ENCODE measurements at regions not wholly inside any gene's neighbourhood (a gene's known extent, or its start where the extent isn't known, plus 50 kb on each side); places are given as distances from the start of the nearest gene placed in this dataset.
"Not testable (repeated sequence)": the region's sequence is repeated elsewhere in the genome, so short reads cannot be mapped to it uniquely, and the experiment has no call there.

DNA sequence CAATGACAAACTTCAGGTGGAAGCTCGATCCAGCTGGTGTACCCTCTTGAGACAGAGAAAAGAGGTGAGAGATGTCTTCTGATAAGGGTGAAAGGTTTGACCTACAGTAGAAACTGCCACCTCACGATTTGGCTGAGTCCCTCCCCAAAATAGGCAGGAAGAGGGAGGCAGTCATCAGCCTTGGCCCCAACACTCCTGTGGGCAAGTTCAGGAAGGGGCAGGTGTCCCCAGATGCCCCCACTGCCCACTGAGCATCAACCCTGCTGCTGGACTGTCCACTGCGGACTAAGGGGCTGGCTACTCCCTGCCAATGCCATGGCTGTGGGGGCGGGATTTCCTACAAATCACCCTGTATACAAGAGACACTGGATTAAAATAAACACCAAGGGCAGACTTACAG lies 441.4 kb downstream of the BUD13 start:
- no peak overlapping the region for H3K4me3 Mint-ChIP-seq
- DNase-seq (no peak), ATAC-seq (replicated peaks) (no peak)
- H3K4me1 Mint-ChIP-seq (ENCODE audit: low read depth in 2 of 2), result no peaks in the 10 kb centered on the region
- no peaks in the 10 kb centered on the region for H3K36me3 Mint-ChIP-seq (ENCODE audit: insufficient read depth)
- H3K27me3 Mint-ChIP-seq, result peaks cover 15 to 43% of the 10 kb centered on the region in 2 donors
- peaks cover under 1 to 6% of the 10 kb centered on the region in 2 donors for H3K9me3 Mint-ChIP-seq
- no peak overlapping the region for H3K27ac Mint-ChIP-seq

DNA sequence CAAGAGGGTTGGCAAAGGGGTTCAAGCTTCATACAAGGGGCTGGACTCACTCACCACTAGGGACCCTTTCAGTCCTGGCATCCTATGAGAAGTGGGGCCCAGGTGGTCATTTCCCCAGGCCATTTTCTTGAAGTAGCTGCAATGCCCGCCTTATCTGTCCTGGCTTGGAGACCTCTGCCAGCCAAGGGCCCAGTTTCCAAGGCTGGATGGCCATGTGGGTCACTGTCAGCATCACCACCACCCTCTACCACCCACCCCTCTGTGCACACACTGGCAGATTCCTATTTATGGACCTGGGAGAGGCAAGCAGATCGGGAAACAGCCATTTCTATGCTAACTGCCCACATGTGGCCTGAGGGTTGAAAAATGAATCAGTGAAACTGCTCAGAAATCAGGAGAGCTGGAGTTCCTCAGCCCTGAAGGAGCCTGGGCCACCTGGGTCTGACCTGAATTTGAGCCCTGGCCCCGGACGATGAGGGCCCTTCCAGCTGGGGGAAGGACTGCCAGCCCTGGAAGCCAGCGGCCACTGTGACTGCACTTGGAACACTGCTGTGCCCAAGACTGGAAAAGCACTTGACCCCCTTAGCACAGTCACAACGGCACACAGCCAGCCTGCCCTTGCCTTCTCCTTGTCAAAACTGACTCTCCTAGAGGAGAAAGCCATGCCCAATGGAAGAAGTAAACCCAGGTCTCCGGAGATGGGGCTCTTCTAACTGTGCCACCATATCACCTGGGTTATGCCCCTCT lies 442.2 kb downstream of the BUD13 start:
- H3K27me3 Mint-ChIP-seq, result peaks cover 15 to 37% of the 10 kb centered on the region in 2 donors
- no peaks in the 10 kb centered on the region for H3K4me1 Mint-ChIP-seq (ENCODE audit: low read depth in 2 of 2)
- DNase-seq, result no peak
- no peak overlapping the region for H3K27ac Mint-ChIP-seq
- no peak overlapping the region for H3K4me3 Mint-ChIP-seq
- peaks cover 0 to 1% of the 10 kb centered on the region in 2 donors for H3K9me3 Mint-ChIP-seq
- ATAC-seq (replicated peaks), result no peak
- H3K36me3 Mint-ChIP-seq (ENCODE audit: insufficient read depth), result no peaks in the 10 kb centered on the region

DNA sequence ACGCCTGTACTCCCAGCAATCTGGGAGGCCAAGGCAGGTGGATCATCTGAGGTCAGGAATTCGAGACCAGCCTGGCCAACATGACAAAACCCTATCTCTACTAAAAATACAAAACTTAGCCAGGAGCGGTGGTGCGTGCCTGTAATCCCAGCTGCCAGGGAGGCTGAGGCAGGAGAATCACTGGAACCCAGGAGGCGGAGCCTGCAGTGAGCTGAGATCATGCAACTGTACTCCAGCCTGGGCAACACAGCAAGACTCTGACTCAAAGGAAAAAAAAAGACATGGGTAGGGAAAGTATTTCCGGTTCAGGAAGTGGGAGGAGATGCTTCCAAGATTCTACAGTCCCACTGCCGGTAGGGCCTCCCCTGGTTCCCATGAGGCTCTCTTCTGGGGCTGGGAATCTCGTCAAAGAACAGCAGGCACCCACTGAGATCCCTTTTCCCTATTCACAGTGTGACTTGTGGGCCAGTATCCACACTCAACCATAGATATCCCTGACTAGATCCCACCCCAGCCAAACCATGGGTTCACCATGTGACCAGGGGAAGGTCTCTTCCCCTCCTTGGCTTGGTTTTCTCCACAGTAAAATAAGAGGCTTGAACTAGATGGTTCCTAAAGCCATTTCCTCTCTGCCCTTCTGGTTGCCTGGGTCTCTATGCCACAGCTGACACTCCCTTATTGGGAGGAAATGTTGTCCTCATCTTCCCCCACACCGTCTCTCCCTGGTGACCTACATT lies 443.3 kb downstream of the BUD13 start:
- DNase-seq (no peak), ATAC-seq (replicated peaks) (no peak)
- Mint-ChIP-seq H3K27me3 (peaks cover 15 to 37% of the 10 kb centered on the region in 2 donors), H3K4me1 (ENCODE audit: low read depth in 2 of 2) (no peaks in the 10 kb centered on the region), H3K9me3 (peaks cover 0 to 1% of the 10 kb centered on the region in 2 donors), H3K27ac (no peak overlapping the region), H3K36me3 (ENCODE audit: insufficient read depth) (no peaks in the 10 kb centered on the region), H3K4me3 (no peak overlapping the region)

DNA sequence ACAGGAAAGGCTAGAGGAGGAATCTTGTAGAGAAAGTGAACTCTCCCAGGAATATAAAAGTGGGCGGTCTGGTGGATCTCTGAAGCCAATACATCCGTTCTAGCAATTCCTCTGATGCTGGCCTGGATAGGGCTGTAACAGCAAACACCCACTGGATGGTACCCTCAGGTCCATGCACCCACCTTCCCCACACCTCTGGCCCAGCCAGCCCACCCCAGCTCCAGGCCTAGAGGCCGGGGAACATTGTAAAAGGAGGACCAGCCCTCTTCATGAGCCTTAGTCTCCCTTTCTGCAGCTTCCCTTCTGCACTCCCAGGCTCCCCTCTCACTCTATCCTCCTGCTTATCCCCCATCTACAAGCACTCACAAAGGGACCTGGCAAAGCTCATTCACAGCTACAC lies 443.9 kb downstream of the BUD13 start:
- H3K27ac Mint-ChIP-seq, result no peak overlapping the region
- H3K9me3 Mint-ChIP-seq, result peaks cover 0 to 1% of the 10 kb centered on the region in 2 donors
- H3K4me1 Mint-ChIP-seq (ENCODE audit: low read depth in 2 of 2), result no peaks in the 10 kb centered on the region
- peaks cover 15 to 37% of the 10 kb centered on the region in 2 donors for H3K27me3 Mint-ChIP-seq
- H3K4me3 Mint-ChIP-seq, result no peak overlapping the region
- DNase-seq (no peak), ATAC-seq (replicated peaks) (no peak)
- no peaks in the 10 kb centered on the region for H3K36me3 Mint-ChIP-seq (ENCODE audit: insufficient read depth)

DNA sequence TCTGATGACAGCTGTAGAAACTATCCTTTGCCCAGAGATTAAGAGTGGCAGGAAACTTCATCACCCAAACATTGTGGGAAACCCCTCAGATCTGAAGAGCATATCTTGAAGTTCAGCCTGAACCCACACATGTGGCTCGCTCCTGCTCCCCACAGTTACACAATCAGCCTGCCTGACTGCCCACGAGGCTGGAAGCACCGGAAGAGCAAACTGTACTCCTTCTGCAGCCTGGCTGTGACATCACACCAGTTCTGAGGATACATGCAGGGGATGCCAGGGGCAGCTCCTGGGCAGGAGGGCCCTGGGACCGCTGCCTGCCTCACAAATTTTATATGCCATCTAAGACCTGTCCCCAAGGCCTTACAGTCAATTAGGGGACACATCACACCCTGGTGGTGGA lies 444.4 kb downstream of the BUD13 start:
- no peak overlapping the region for H3K4me3 Mint-ChIP-seq
- H3K27me3 Mint-ChIP-seq, result peaks cover 15 to 37% of the 10 kb centered on the region in 2 donors
- peaks cover 0 to 1% of the 10 kb centered on the region in 2 donors for H3K9me3 Mint-ChIP-seq
- DNase-seq (no peak), ATAC-seq (replicated peaks) (no peak)
- H3K36me3 Mint-ChIP-seq (ENCODE audit: insufficient read depth), result no peaks in the 10 kb centered on the region
- no peak overlapping the region for H3K27ac Mint-ChIP-seq
- H3K4me1 Mint-ChIP-seq (ENCODE audit: low read depth in 2 of 2), result no peaks in the 10 kb centered on the region

DNA sequence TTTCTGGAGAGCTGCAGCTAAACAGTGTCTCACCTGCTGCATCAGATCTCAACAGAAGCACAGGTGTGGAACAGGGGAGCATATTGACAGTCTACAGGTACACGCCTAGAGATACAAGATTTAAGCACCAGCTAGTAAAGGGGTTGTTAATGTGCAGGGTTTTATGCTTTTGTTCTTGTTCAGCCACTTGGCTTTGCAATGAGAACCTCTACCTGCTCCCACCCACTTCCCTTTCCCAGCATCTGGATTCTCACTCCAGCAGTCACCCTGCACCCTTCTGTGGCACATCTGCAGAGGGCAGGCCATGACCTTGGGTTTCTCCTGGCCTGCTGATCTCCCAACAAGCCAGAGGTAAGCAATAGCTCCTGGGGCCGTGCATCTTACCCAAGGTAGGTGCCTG lies 446.6 kb downstream of the BUD13 start:
- Mint-ChIP-seq H3K36me3 (ENCODE audit: insufficient read depth) (no peaks in the 10 kb centered on the region), H3K4me1 (ENCODE audit: low read depth in 2 of 2) (no peaks in the 10 kb centered on the region), H3K27me3 (peaks cover 15 to 37% of the 10 kb centered on the region in 2 donors), H3K9me3 (peaks cover 0 to 1% of the 10 kb centered on the region in 2 donors), H3K4me3 (no peak overlapping the region), H3K27ac (no peak overlapping the region)
- no peak for ATAC-seq (replicated peaks)
- DNase-seq, result no peak

DNA sequence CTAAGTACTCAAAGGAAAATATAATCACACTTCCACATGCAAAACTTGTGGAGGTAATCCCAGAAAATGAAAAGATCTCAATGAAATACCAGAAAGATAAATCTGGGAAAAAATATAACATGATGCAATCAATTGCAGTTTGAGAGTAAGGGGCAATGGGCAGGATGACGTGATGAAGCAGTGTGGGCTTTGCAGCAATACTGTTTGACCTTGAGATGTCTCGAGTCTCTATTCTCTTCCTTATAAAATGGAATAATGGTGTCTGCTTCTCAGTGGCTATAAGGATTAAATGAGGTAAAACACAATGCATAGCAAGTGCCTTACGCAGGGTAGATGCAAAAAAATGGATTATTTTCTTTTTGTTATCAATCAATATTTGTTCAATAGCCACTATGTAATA lies 447.5 kb downstream of the BUD13 start:
- H3K4me3 Mint-ChIP-seq, result no peak overlapping the region
- H3K27ac Mint-ChIP-seq, result no peak overlapping the region
- H3K9me3 Mint-ChIP-seq, result peaks cover 0 to 1% of the 10 kb centered on the region in 2 donors
- DNase-seq (no peak), ATAC-seq (replicated peaks) (no peak)
- H3K36me3 Mint-ChIP-seq (ENCODE audit: insufficient read depth), result no peaks in the 10 kb centered on the region
- peaks cover 15 to 34% of the 10 kb centered on the region in 2 donors for H3K27me3 Mint-ChIP-seq
- H3K4me1 Mint-ChIP-seq (ENCODE audit: low read depth in 2 of 2), result no peaks in the 10 kb centered on the region

DNA sequence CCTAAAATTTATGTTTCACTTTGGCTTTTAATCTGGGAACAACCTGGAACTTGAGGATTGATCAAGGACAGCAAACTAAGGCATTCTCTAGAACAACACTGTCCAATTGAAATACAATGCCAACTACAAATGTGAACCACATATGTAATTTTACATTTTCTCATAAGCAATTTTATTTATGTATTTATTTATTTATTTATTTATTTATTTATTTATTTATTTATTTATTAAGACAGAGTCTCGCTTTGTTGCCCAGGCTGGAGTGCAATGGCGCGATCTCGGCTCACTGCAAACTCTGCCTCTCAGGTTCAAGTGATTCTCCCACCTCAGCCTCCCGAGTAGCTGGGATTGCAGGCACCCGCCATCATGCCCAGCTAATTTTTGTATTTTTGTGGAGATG lies 448.7 kb downstream of the BUD13 start:
- peaks cover 12 to 22% of the 10 kb centered on the region in 2 donors for H3K27me3 Mint-ChIP-seq
- H3K4me1 Mint-ChIP-seq (ENCODE audit: low read depth in 2 of 2); DNase-seq; H3K9me3 Mint-ChIP-seq; ATAC-seq (replicated peaks); H3K27ac Mint-ChIP-seq; H3K4me3 Mint-ChIP-seq; H3K36me3 Mint-ChIP-seq (ENCODE audit: insufficient read depth): not testable (repeated sequence)

DNA sequence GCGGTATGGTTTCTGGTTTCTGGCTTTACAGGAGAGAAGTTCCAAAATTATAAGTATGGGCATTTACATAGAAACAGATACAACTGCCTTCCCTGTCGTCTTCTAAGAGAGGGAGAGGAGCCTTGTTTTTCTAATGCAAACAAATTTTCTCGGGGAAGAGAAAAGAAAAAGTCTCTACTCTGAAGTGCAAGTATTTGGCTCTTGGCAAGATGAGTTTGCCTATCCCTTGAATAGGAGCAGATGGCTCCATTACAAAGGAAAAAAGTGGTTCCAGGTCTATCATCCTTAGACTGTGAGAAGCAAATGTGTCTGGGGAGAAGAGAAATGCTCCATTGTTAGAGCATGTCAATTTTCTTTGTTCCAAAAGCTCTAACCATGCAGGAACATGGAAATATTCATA lies 455.6 kb downstream of the BUD13 start:
- Mint-ChIP-seq H3K27ac (no peak overlapping the region), H3K27me3 (peaks cover 33 to 53% of the 10 kb centered on the region in 2 donors), H3K4me1 (ENCODE audit: low read depth in 2 of 2) (no peaks in the 10 kb centered on the region), H3K4me3 (no peak overlapping the region), H3K36me3 (ENCODE audit: insufficient read depth) (no peaks in the 10 kb centered on the region), H3K9me3 (no peaks in the 10 kb centered on the region)
- ATAC-seq (replicated peaks) (no peak), DNase-seq (no peak)

DNA sequence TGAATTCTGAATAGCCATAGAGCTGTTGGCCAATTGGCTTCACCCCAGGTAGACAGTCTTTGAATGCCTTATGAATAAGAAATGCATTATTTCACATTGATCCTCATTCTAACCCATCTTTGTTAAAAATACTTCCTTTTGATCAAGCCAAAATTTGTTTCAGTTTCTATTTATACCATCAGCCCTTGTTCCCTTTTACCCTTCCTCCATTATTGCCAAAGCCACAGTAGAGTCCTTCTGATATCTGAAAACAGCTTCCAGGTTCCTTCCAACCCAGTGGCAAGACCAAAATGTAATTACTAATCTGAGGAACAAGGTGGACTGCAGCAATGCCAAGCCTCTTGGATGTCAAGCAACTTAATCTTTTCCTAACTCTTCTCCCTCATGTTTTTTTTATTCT lies 458.8 kb downstream of the BUD13 start:
- Mint-ChIP-seq H3K4me1 (ENCODE audit: low read depth in 2 of 2) (no peaks in the 10 kb centered on the region), H3K36me3 (ENCODE audit: insufficient read depth) (no peaks in the 10 kb centered on the region), H3K27ac (no peak overlapping the region), H3K27me3 (peaks cover 45 to 75% of the 10 kb centered on the region in 2 donors), H3K9me3 (no peaks in the 10 kb centered on the region), H3K4me3 (no peak overlapping the region)
- DNase-seq (no peak), ATAC-seq (replicated peaks) (no peak)

DNA sequence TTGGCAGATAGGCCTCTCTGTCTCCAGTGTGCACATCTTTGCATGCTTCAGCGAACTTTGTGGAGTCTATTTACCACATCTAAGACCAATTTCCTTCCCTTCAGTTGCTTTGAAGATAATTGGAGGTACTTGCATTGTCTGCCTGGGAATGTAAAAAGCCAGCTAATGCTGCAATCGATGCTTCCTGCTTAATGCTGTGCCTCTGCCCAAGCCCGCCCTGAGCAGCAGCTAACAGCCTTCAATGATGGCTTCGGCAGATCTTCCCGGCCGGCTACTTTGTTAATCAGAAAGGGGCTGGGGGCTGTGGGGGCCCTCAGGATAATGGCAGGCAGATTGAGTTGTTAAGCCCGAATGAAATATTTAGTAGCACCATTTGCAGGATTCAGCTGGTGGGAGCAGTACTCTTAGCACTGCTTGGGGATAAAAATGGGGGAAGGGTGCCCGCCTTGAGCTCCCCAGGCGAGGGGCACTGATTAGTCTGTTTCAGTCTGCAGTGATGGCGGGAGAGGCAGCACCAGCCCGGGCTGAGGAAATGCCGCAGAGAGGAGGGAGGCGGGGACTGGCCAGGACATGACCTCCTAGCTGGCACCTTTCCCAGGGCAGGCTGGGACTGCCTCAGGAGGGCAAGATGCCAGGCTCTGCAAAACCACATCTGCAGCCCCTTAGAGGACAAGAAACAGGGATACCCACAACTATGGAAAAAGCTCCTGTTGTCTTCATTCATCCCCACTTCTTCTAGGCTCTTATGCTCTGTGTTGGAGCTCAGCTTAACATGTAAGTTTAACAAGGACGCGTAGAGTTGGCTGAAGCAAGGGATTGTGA lies 460.0 kb downstream of the BUD13 start:
- Mint-ChIP-seq H3K36me3 (ENCODE audit: insufficient read depth) (no peaks in the 10 kb centered on the region), H3K27ac (no peak overlapping the region), H3K27me3 (peaks cover 45 to 67% of the 10 kb centered on the region in 2 donors), H3K9me3 (no peaks in the 10 kb centered on the region), H3K4me3 (no peak overlapping the region), H3K4me1 (ENCODE audit: low read depth in 2 of 2) (no peaks in the 10 kb centered on the region)
- DNase-seq (no peak), ATAC-seq (replicated peaks) (no peak)

DNA sequence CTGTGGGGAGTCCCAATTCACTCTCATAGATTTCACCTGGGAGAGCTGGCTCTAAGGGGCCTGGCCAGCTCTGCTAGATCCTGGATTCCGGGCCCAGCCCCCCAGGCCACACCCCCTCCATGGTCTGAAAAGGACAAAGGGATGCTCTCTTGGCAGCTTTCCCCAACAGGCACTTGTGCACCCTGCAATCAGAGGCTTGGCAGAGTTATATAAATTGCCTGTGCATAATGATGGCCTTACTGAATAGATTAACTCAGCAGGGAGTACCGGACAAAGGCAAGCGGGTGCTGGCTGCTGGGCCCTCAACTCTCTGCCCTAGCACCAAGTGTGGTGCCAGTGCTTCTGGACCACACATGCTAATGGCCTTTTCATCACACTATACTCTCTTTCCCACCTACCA lies 461.6 kb downstream of the BUD13 start:
- Mint-ChIP-seq H3K4me1 (ENCODE audit: low read depth in 2 of 2) (no peaks in the 10 kb centered on the region), H3K27me3 (peaks cover 39 to 51% of the 10 kb centered on the region in 2 donors), H3K36me3 (ENCODE audit: insufficient read depth) (no peaks in the 10 kb centered on the region), H3K9me3 (no peaks in the 10 kb centered on the region), H3K4me3 (no peak overlapping the region), H3K27ac (no peak overlapping the region)
- DNase-seq (no peak), ATAC-seq (replicated peaks) (no peak)

DNA sequence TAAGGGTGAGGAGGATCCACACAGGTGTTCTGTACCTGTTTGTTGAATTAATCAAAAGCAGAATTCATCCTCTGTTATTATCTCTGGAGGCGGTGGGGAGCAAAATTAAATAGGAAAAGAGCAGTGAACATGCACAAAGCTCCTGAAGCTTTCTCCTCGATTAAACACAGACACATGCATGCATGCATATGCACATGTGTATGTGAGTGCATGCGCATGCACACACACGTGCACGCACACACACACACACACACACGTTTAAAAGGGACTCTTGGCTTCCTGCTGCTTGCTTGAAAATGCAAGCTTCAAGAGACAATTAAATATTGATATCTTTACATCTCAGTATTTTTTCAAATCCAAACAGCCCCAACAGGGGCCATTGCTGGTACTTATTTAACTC lies 462.1 kb downstream of the BUD13 start:
- no peaks in the 10 kb centered on the region for H3K4me1 Mint-ChIP-seq (ENCODE audit: low read depth in 2 of 2)
- DNase-seq (no peak), ATAC-seq (replicated peaks) (no peak)
- H3K27me3 Mint-ChIP-seq, result peaks cover 38 to 50% of the 10 kb centered on the region in 2 donors
- no peak overlapping the region for H3K4me3 Mint-ChIP-seq
- no peak overlapping the region for H3K27ac Mint-ChIP-seq
- no peaks in the 10 kb centered on the region for H3K36me3 Mint-ChIP-seq (ENCODE audit: insufficient read depth)
- H3K9me3 Mint-ChIP-seq, result no peaks in the 10 kb centered on the region

Measured in effector memory CD8-positive, alpha-beta T cell (primary cell).